H9 (cell line): ENCODE measurements at regions not wholly inside any gene's neighbourhood (a gene's known extent, or its start where the extent isn't known, plus 50 kb on each side); places are given as distances from the start of the nearest gene placed in this dataset.

Source experiments
- DNase-seq: peaks from one replicate; pipeline ENCODE4 v3.0.0-alpha.2; 2017
- H2AFZ ChIP-seq: one replicate; pipeline ENCODE4 v1.6.1; 2013; ENCODE audit warnings: mild to moderate bottlenecking, low read length, control low read depth, moderate library complexity
- H2AK5ac ChIP-seq: 2 replicates; pipeline ENCODE4 v1.6.1; 2013; ENCODE audit warnings: low read length, control low read depth, mixed read lengths; ENCODE audit not compliant: insufficient read length
- H2BK120ac ChIP-seq: one replicate; pipeline ENCODE4 v1.6.1; 2013; ENCODE audit warnings: low read depth, mild to moderate bottlenecking, low read length, control low read depth, inconsistent platforms; ENCODE audit not compliant: poor library complexity, severe bottlenecking
- H2BK12ac ChIP-seq: 2 replicates; pipeline ENCODE4 v1.6.1; 2013; ENCODE audit warnings: low read length, control low read depth, mixed read lengths, low read depth; ENCODE audit not compliant: insufficient read length
- H2BK15ac ChIP-seq: 2 replicates; pipeline ENCODE4 v1.6.1; 2013; ENCODE audit warnings: low read depth, low read length, control low read depth
- H2BK20ac ChIP-seq: one replicate; pipeline ENCODE4 v1.6.1; 2013; ENCODE audit warnings: low read depth, mild to moderate bottlenecking, low read length, control low read depth, inconsistent platforms; ENCODE audit not compliant: poor library complexity, severe bottlenecking
- H2BK5ac ChIP-seq: 2 replicates; pipeline ENCODE4 v1.6.1; 2013; ENCODE audit warnings: low read length, control low read depth, mixed read lengths; ENCODE audit not compliant: insufficient read length
- H3K14ac ChIP-seq: 2 replicates; pipeline ENCODE4 v1.6.1; 2013; ENCODE audit warnings: low read length, control low read depth; ENCODE audit not compliant: insufficient read depth
- H3K18ac ChIP-seq: 2 replicates; pipeline ENCODE4 v1.6.1; 2013; ENCODE audit warnings: low read depth, mild to moderate bottlenecking, mixed read lengths, low read length, control low read depth; ENCODE audit not compliant: insufficient read length
- H3K23ac ChIP-seq: 2 replicates; pipeline ENCODE4 v1.6.1; 2013; ENCODE audit warnings: low read length, control low read depth, mixed read lengths, low read depth; ENCODE audit not compliant: insufficient read length
- H3K23me2 ChIP-seq: 2 replicates; pipeline ENCODE4 v1.6.1; 2013; ENCODE audit warnings: low read depth, mild to moderate bottlenecking, mixed read lengths, low read length, control low read depth; ENCODE audit not compliant: insufficient read length, poor library complexity, severe bottlenecking
- H3K27ac ChIP-seq: 2 replicates; pipeline ENCODE4 v1.5.1; 2013; ENCODE audit warnings: low read length, control low read depth, mixed read lengths, low read depth; ENCODE audit not compliant: insufficient read length
- H3K27me3 ChIP-seq: 2 replicates; pipeline ENCODE4 v1.6.1; 2013; ENCODE audit warnings: low read length, control low read depth, inconsistent platforms; ENCODE audit not compliant: insufficient read depth
- H3K4ac ChIP-seq: 2 replicates; pipeline ENCODE4 v1.6.1; 2013; ENCODE audit warnings: low read depth, mild to moderate bottlenecking, control low read depth, inconsistent platforms, low read length, moderate library complexity
- H3K4me1 ChIP-seq: 2 replicates; pipeline ENCODE4 v1.6.1; 2013; ENCODE audit warnings: low read length, control low read depth, inconsistent platforms; ENCODE audit not compliant: insufficient read depth
- H3K4me2 ChIP-seq: 2 replicates; pipeline ENCODE4 v1.6.1; 2013; ENCODE audit warnings: low read length, control low read depth, mixed read lengths; ENCODE audit not compliant: insufficient read length, insufficient read depth
- H3K56ac ChIP-seq: 2 replicates; pipeline ENCODE4 v1.6.1; 2013; ENCODE audit warnings: low read depth, mild to moderate bottlenecking, mixed read lengths, low read length, control low read depth; ENCODE audit not compliant: insufficient read length
- H3K79me1 ChIP-seq: 2 replicates; pipeline ENCODE4 v1.6.1; 2013; ENCODE audit warnings: low read depth, mild to moderate bottlenecking, moderate library complexity, low read length, control low read depth, inconsistent platforms; ENCODE audit not compliant: insufficient read depth, poor library complexity, severe bottlenecking
- H3K79me2 ChIP-seq: 2 replicates; pipeline ENCODE4 v1.6.1; 2013; ENCODE audit warnings: low read length, control low read depth, inconsistent platforms; ENCODE audit not compliant: insufficient read depth
- H3K9ac ChIP-seq: 2 replicates; pipeline ENCODE4 v1.6.1; 2013; ENCODE audit warnings: low read length, control low read depth, mixed read lengths; ENCODE audit not compliant: insufficient read length; ENCODE audit errors: extremely low read depth
- H3K9me3 ChIP-seq: one replicate; pipeline ENCODE4 v1.6.1; 2013; ENCODE audit warnings: low read depth, low read length, inconsistent platforms; ENCODE audit not compliant: control insufficient read depth
- H3T11ph ChIP-seq: one replicate; pipeline ENCODE4 v1.6.1; 2013; ENCODE audit warnings: mild to moderate bottlenecking, low read length, control low read depth, inconsistent platforms
- H4K20me1 ChIP-seq: one replicate; pipeline ENCODE4 v1.6.1; 2013; ENCODE audit not compliant: control insufficient read depth, insufficient read length, insufficient read depth
- H4K5ac ChIP-seq: 2 replicates; pipeline ENCODE4 v1.6.1; 2013; ENCODE audit warnings: low read depth, mild to moderate bottlenecking, mixed read lengths, low read length, control low read depth; ENCODE audit not compliant: insufficient read length
- H4K8ac ChIP-seq: replicated peaks from 2 replicates; pipeline ENCODE4 v1.6.1; 2013; ENCODE audit warnings: low read length, control low read depth, mixed read lengths, low read depth; ENCODE audit not compliant: insufficient read length
- H4K91ac ChIP-seq: 2 replicates; pipeline ENCODE4 v1.6.1; 2013; ENCODE audit warnings: low read depth, mild to moderate bottlenecking, moderate library complexity, mixed read lengths, low read length, control low read depth; ENCODE audit not compliant: insufficient read length
- H3K27ac Mint-ChIP-seq, 3 experiments: 2 replicates in 2 of 3; 3 replicates in 1 of 3; pipeline ENCODE4 v1.8.0; 2020 to 2021; ENCODE audit warnings: mixed read lengths in 3 of 3, mild to moderate bottlenecking in 1 of 3, moderate library complexity in 1 of 3
- H3K27me3 Mint-ChIP-seq: 2 replicates; pipeline ENCODE4 v1.8.0; 2021; ENCODE audit warnings: low read depth, mild to moderate bottlenecking, moderate library complexity, mixed read lengths
- H3K36me3 Mint-ChIP-seq, 3 experiments: 2 replicates in 2 of 3; 3 replicates in 1 of 3; pipeline ENCODE4 v1.8.0; 2020 to 2021; ENCODE audit warnings: low read depth in 3 of 3, mixed read lengths in 3 of 3; ENCODE audit not compliant: insufficient read depth in 1 of 3
- H3K4me1 Mint-ChIP-seq, 2 experiments: 2 replicates each; pipeline ENCODE4 v1.8.0; 2020; ENCODE audit warnings: mixed read lengths in 2 of 2
- H3K4me3 Mint-ChIP-seq, 2 experiments: 2 replicates in 1 of 2; 3 replicates in 1 of 2; pipeline ENCODE4 v1.8.0; 2020 to 2021; ENCODE audit warnings: mild to moderate bottlenecking in 2 of 2, mixed read lengths in 2 of 2, moderate library complexity in 1 of 2
- H3K9me3 Mint-ChIP-seq, 2 experiments: 2 replicates in 1 of 2; 3 replicates in 1 of 2; pipeline ENCODE4 v1.8.0; 2020; ENCODE audit warnings: mild to moderate bottlenecking in 2 of 2, mixed read lengths in 2 of 2, moderate library complexity in 1 of 2
- WGBS: extraction: QIAGEN DNeasy Blood & Tissue Kit; methylation state at CpG from one replicate; pipeline ENCODE4 v1.1.7; 2013; ENCODE audit warnings: missing lambda C conversion rate, low lambda C conversion rate, mixed read lengths; ENCODE audit not compliant: insufficient read length; ENCODE audit errors: extremely low coverage; 5-methylcytosine and 5-hydroxymethylcytosine counted together
- TF ChIP-seq, protein P1 (sequence below): fragments of 200-600 bp; sonication (generic); conservative IDR thresholded peaks from 3 replicates; pipeline ENCODE4 v1.8.0; 2021; ENCODE audit warnings: antibody characterized with exemption, mild to moderate bottlenecking

DNA sequence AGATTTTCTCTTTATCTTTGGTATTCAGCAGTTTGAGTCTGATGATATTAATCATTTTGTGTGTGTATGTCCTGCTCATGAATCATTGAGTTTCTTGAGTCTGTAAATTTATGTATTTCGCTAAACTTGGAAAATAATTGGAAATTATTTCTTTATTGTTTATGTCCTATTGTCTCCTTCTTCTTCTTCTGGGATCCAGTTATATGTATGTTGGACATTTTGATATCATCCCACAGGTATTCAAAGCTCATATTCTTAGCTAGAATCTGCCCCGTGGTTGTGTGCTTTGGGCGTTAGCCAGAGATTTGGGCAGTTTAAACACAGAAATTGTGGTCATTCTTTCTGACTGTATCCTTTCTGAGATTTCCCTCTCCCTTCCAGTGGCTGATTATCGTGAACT lies 243.0 kb upstream of the SPRED2 start:
- no peaks in the 10 kb centered on the region for H3K23me2 ChIP-seq
- Mint-ChIP-seq H3K36me3 (peaks cover 3 to 14% (median 4%) of the 10 kb centered on the region in 3 experiments; a peak in 5 of 7 replicates), H3K27me3 (peaks cover 2% of the 10 kb centered on the region; the same call in 1 of the 2 replicates), H3K4me1 (peaks cover 5% of the 10 kb centered on the region in 2 experiments), H3K4me3 (no peak overlapping the region), H3K9me3 (peaks cover 10 to 13% of the 10 kb centered on the region in 2 experiments), H3K27ac (no peak overlapping the region)
- no peaks in the 10 kb centered on the region; the same call in 1 of the 2 replicates for H3K4me1 ChIP-seq
- H3K27me3 ChIP-seq = no peaks in the 10 kb centered on the region
- no peaks in the 10 kb centered on the region for H3K79me2 ChIP-seq
- no peak overlapping the region for H2BK20ac ChIP-seq
- no peaks in the 10 kb centered on the region for H4K20me1 ChIP-seq
- TF ChIP-seq, protein P1, sequence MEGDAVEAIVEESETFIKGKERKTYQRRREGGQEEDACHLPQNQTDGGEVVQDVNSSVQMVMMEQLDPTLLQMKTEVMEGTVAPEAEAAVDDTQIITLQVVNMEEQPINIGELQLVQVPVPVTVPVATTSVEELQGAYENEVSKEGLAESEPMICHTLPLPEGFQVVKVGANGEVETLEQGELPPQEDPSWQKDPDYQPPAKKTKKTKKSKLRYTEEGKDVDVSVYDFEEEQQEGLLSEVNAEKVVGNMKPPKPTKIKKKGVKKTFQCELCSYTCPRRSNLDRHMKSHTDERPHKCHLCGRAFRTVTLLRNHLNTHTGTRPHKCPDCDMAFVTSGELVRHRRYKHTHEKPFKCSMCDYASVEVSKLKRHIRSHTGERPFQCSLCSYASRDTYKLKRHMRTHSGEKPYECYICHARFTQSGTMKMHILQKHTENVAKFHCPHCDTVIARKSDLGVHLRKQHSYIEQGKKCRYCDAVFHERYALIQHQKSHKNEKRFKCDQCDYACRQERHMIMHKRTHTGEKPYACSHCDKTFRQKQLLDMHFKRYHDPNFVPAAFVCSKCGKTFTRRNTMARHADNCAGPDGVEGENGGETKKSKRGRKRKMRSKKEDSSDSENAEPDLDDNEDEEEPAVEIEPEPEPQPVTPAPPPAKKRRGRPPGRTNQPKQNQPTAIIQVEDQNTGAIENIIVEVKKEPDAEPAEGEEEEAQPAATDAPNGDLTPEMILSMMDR = no peak
- no peak overlapping the region for H3K4ac ChIP-seq
- H3K4me2 ChIP-seq = no peak overlapping the region
- H3K9me3 ChIP-seq = no peaks in the 10 kb centered on the region
- H3K79me1 ChIP-seq = no peaks in the 10 kb centered on the region
- no peak overlapping the region for H2BK120ac ChIP-seq
- no peak overlapping the region for H4K8ac ChIP-seq
- H4K91ac ChIP-seq = no peak overlapping the region
- H3K23ac ChIP-seq = no peak overlapping the region
- no CpG with 5 or more reads among the region's 4 CpGs for WGBS
- H3K9ac ChIP-seq = no peak overlapping the region
- H2AK5ac ChIP-seq = no peak overlapping the region
- no peak overlapping the region for H2BK15ac ChIP-seq
- H2AFZ ChIP-seq = no peak overlapping the region
- no peak overlapping the region for H2BK5ac ChIP-seq
- no peak for DNase-seq
- H3K14ac ChIP-seq = no peak overlapping the region
- no peak overlapping the region for H2BK12ac ChIP-seq
- no peak overlapping the region for H3K27ac ChIP-seq
- H3K56ac ChIP-seq = no peak overlapping the region
- H3K18ac ChIP-seq = no peak overlapping the region
- no peak overlapping the region for H3T11ph ChIP-seq
- no peak overlapping the region for H4K5ac ChIP-seq
